GM18873 (cell line): ENCODE measurements at regions not wholly inside any gene's neighbourhood (a gene's known extent, or its start where the extent isn't known, plus 50 kb on each side); places are given as distances from the start of the nearest gene placed in this dataset.
A peak's percentile ranks its signal among the peaks of the same experiment; 100 is the strongest.
"Not testable (repeated sequence)": the region's sequence is repeated elsewhere in the genome, so short reads cannot be mapped to it uniquely, and the experiment has no call there.

Experiments used
- ATAC-seq: cut with Tn5 transposase; IDR thresholded peaks from one replicate; pipeline ENCODE4 v1.9.1; 2021; ENCODE audit warnings: mild to moderate bottlenecking, moderate library complexity, moderate number of reproducible peaks; ENCODE audit not compliant: unreplicated experiment, low FRiP score

DNA sequence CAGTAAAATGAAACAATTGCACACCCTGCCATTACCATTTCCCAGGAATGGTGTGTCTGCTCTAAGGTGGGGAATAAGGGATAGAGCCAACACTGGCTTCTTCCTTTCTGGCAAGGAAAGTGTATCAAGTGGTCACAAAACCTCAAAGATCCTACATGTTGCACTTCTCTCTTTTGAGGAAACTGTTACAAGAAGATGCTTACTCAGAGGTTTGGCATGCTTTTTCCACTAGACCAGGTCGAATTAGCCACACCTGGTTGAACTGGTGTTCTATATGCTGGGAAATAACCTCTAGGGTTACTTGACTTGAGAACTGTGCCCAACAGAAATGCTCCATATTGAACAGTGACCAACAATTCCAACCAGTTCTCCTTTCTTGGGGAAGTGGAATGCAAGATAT, 102.9 kb downstream of the LRRN1 start:
- no peak for ATAC-seq

DNA sequence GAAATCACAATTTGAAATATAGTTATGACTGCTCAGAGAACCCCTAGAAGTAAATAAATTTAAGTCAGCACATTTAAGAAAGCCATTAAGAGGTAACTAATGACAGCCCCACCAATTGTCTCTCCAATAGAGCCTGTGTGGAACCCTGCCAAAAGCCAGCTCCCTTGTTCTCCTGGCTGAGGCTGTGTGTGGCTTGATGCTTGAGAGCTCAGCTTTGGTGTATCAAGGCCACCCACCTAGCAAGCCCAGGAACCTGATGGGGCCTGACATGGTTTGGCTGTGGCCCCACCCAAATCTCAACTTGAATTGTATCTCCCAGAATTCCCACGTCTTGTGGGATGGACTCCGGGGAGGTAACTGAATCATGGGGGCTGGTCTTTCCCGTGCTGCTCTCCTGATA, 106.9 kb downstream of the LRRN1 start:
- ATAC-seq: no peak

DNA sequence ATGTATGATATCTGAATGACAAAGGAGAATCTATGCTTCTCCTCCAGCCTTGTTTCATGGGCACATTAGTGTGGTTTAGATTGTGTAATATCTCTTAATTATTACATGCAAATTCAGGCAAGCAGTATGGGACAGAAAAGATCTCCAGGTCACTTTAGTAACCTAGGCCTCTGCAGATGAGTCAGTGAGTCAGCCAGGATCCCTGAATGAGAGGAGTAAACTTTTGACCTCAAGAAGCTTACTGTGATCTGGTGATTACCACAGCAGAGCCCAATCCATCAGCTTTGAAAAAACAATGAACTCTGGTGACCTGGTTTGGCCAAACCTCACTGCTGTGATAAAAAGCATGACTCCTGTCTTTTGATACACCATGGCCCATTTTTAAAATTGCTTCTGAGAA, 107.8 kb downstream of the LRRN1 start:
- ATAC-seq: no peak

DNA sequence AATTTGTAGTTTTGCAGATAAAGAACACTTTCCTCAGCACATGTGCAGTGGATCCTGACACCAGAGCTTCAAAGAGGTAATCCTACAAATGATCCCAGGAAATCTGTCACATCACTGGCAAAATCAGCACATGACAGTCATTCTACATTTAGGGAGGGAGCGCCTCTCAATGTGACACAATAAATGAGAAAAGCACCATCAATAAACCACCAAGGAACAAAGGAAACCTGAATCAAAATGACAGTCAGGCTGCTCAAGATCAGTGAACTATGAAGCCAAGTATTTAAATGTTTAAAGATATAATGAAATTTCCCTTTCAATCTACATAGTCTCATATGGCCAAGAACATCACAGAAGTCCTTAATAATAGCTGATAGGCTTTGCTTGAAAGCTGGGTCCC, 119.5 kb downstream of the LRRN1 start:
- no peak for ATAC-seq

DNA sequence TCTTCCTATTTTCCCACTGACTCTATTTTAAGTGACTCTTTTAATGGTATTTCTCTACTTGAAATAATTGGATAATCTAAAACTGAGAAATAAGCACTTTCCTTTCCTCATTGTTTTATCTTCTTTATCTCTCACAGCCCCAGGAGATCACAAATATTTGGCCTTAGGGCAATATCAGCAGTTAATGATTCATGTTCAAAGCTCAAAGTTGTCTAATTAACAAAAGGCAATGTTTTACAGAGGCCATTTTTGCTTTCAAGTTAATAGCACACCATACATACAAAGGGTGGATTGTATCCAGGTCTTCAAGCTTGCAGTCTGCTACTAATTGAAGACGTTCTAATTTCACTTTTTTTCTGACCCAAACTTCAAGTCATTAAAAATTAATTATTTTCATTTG, 120.1 kb downstream of the LRRN1 start:
- ATAC-seq: no peak

DNA sequence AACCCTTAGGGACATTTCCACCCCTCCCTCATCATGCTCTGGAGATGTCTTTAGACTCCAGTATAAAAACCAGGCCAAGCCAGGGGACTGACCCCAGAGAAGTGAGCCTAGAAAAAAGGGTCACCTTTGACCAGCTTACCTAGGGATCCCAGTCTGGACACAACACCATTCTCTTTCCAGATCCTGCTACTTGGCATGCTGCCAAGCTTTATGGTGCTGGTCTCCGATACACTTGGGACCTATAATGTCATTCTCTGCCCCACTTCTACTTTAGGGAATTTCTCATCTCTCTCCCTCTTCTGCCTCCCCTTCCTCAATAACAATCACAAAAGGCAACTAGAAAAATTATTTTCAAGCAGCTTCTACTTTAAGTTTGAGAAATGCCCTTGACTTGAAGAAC, 124.4 kb downstream of the LRRN1 start:
- no peak for ATAC-seq

DNA sequence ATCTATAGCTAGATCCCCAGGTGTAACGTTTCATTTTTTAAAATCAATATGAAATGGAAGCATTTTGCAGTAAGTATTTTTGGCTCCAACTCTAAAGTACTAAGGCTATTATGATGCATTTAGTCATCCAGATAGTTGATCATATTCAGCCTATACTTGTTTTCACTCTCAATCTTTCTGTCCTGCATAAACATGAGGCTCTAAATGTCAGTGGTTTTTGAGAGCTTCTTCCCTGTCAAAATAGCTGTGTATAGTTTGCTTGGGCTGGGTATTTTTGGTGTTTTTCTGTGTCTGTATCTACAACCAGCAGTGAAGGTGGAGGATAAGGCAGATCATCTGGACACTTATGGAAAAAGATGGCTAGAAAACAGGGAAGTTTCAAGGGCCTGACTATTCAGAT, 128.0 kb downstream of the LRRN1 start:
- ATAC-seq: no peak

DNA sequence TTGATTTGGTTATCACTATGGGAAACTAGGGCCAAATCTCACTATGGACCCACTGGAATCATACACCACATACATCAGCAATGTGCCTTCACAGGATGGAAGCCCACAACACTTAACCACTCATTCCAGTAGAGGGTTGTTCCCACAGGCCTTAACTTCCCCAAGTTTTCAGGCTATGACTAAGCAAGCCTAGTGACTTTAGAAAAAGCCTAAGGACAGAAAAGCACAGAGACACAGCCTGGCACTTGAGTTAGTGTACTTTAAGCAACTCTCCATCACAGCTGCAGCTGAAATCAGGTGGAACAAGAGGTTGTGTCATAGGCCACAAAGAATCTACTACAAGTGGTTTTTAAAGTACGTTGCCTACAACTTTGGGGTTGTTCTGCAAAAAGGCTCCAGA, 128.7 kb downstream of the LRRN1 start:
- no peak for ATAC-seq

DNA sequence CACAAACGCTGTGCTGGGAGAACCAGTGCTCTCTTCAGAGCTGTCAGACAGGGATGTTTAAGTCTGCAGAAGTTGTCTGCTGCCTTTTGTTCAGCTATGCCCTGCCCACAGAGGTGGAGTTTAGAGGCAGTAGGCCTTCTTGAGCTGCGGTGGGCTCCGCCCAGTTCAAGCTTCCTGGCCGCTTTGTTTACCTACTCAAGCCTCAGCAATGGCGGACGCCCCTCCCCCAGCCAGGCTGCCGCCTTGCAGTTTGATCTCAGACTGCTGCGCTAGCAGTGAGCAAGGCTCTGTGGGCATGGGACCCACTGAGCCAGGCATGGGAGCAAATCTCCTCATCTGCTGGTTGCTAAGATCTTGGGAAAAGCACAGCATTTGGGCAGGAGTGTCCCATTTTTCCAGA, 142.1 kb downstream of the LRRN1 start:
- ATAC-seq: not testable (repeated sequence)

DNA sequence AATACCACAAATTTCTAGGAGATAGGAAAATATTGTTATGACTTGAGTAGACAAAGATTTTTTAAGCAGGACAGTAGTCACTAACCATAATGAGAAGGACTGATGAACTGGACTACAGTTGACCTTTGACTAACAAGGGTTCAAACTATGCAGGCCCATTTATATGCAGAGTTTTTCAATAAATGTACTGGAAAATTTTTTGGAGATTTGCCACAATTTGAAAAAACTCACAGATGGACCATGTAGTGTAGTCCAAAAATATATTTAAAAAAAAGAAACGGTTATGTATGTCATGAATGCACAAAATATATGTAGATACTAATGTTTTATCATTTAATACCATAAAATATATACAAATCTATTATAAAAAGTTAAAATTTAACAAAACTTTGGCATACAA, 151.8 kb downstream of the LRRN1 start:
- no peak for ATAC-seq

DNA sequence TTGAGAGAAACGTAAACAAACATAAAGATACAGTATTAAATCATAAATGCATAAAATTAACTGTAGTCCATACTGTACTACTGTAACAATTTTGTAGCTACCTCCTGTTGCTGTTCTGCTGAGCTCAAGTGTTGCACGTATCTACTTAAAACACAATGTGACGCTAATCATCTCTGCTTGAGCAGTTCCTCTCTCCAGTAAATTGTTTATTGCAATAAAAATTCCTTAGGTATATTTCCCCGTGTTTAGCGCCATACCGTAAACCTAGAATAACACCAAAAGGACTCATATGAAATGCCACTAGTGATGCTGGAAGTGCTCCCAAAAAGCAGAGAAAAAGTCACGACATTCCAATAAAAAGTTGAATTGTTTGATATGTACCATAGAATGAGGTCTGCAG, 152.3 kb downstream of the LRRN1 start:
- ATAC-seq: no peak

DNA sequence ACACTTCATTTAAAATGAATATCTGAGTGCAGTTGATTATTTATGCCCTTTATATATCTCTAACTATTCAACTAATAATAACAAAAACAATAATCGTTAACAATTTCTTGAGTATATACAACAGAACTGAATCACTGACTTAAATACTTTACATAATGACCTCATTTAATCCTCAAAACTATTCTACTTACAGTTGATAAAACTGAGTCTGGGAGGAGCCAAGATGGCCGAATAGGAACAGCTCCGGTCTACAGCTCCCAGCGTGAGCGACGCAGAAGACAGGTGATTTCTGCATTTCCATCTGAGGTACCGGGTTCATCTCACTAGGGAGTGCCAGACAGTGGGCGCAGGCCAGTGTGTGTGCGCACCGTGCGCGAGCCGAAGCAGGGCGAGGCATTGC, 163.6 kb downstream of the LRRN1 start:
- ATAC-seq: not testable (repeated sequence)

DNA sequence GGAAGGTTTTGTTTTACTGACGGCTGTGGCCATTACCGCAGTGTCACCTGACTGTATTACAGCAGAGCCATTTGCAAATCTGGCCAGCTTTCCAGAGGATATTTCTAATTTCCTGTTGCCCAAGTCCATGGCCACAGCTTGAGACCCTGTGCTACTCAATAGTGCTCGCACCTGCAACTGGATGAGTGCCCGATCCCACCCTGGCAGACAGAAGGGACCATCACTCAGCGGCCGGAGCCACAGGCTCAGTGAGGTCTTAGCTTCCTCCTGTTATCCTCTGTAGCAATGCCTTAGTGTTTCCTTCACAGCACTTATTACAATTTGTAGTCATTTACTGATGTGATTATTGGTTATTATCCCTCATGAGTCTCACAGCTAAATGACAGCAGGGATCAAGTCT, 184.8 kb downstream of the LRRN1 start:
- ATAC-seq: no peak

DNA sequence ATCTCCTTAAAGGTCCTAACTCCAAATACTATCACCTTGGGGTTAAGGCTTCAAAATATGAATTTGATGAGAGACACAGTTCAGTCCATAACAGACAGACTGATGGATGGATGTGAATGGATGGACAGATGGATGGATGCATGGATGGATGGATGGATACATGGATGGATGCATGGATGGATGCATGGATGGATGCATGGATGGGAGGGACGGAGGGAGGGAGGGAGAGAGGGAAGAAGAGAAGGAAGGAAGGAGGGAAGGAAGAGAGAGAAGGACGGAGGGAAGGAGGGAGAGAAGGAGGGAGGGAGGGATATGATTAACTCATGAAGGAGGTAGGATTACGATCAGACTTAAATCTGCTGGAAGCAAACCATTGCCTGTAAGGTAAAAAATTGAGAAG, 192.4 kb downstream of the LRRN1 start:
- ATAC-seq: no peak

DNA sequence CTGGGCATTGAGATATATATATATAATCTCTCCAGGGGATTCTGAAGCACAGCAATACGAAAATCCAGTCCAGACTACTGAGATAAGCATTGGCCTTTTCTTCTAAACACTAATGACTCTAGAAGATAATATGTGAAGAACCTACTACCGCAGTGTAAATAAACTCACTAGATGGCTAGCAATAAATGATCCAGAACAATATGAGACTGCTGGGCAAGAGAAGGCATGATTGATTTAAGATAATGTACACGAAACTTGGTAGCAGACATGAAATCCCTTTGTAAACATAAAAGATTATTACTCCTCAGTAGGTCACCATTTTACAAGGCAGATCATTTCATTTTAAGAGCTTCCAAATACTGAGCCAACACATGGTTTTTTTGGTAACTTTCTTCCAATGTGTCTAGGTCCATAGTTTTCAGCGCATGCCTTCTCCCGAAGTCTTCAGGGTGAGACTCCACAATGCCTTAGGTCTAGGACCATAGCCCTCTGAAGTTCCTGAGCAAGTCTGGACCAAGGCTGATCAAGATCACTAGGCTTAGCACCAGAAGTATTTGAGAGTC, 193.2 kb downstream of the LRRN1 start:
- ATAC-seq: no peak

DNA sequence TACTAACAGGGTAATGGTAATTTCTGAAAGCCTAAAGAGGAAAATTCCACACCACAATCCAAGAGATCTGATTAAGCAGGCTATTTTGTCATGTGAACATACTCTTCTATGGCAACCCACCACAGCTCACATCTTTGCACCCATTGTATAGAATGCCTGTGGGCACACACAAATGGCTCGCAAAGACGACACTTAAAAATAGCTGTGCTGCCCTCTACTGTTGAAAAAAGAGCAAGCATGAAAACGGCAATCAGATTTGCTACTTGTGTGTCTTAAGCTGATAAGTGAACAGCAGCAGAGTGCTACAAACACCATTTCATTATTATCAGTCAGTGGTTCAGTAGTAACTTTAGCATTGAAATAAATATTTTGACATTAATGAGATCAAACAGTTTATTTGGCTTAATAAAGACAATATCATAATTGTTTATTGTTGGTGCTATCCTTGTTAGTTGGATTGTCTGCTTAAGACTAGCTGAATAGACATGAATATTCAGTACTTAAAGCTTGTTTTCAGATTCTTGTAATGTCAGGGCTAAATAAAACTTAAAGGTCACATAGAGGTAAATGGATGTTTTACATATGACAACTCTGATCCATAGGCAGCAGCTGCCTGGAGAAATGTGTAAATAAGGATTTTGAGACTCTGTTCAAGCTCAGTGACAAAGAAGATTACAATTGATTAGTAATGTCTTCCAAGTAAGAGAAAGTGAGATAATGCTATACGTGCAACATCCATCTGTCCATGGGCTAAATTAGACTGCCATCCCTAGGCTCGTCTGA, 199.1 kb downstream of the LRRN1 start:
- ATAC-seq: peak; percentile 55

DNA sequence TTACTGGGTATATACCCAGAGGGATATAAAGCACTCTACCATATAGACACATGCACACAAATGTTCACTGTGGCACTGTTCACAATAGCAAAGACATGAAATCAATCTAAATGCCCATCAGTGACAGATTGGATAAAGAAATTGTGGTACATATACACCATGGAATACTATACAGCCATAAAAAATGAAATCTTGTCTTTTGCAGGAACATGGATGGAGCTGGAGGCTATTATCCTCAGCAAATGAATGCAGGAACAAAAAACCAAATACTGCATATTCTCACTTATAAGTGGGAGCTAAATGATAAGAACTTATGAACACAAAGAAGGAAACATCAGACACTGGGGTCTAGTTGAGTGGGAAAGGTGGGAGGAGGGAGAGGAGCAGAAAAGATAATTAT, 200.1 kb downstream of the LRRN1 start:
- not testable (repeated sequence) for ATAC-seq

DNA sequence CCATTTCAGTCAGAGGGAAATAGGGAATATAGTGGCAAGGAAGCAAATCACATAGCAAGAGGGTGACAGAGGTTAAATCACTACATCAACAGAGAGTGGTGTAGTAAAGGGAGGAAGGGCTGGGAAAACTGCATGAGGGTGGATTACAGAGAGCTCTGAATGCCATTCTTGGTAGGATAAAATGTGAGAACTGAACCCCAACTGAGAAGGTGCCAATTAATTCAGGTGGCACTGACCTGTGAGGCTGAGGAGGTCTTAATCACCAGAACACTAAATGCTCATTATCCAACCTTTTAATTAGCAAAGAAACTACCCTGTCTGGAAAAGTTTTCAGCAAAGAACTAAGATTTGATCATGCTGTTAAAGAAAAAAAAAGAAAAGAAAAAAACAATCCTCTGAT, 202.7 kb downstream of the LRRN1 start:
- no peak for ATAC-seq

DNA sequence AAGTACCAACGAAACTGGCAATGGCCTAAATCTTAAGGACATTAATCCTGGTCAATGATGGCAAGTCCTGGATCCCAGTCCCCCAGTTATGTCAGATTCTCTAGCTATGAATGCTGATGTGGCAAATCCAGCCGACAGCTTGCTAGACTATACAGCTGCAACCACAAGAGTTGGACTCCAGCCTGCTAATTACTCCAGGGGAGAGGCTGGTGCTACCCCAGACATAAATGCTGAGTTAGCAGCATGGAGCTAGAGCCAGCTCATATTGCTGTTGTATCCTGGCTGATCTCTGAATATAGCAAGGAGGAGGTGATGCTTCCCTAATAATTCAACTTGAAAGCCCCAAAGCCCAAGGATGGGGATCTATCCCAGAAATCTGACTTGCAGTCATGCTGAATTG, 207.1 kb downstream of the LRRN1 start:
- no peak for ATAC-seq

DNA sequence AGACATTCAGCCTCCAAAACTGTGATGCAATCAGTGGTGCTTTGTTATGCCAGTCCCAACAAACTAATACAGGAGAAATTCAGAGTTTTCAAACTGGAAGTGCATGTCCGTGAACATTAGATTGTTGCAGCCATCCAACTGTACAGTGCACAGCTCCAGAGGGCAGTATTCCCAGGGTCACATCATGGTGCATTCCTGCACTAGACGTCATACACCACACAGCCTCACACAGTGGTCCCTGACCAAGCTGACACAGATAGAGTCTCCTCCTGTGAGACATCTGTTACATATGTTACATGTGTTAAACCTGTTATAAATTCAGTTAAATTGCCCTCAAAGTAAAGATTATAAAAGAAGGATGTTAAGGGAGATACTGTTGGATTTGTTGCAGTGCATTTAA, 209.0 kb downstream of the LRRN1 start:
- no peak for ATAC-seq

DNA sequence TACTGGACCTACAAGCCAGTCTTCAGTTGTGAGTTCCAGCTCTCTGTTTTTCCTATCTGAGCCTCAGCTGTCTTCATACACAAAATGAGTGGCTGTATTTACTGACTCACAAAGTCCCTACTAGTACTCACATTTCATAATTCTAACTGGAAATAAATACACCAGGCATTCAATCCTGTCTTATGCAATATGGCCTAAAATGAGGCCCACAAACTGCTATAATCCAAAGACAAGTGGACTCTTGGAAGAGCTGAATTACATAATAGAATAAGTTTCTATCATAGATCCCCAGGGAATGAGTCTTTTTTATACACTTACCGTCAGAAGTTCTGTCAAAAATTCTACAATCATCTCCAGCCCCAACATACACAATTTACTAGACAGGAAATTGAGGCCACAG, 211.9 kb downstream of the LRRN1 start:
- no peak for ATAC-seq

DNA sequence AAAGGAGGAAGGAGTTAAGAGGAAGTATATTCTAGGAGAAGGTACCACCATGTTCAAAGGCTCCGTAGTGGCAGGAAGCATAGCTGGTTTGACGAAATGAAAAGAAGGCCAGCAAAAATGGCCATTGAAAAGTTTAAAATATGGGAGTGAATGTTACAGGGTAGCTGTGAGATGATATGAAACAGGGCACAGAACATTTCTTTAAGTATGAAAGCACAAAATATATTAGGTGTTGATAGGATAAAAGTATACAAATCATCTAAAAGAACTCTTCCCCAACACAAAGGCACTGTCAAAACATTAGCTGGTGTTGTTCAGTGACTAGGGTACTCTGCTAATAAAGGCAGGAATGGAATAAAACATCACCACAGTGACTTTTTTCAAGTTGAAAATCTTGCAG, 216.2 kb downstream of the LRRN1 start:
- ATAC-seq: no peak

DNA sequence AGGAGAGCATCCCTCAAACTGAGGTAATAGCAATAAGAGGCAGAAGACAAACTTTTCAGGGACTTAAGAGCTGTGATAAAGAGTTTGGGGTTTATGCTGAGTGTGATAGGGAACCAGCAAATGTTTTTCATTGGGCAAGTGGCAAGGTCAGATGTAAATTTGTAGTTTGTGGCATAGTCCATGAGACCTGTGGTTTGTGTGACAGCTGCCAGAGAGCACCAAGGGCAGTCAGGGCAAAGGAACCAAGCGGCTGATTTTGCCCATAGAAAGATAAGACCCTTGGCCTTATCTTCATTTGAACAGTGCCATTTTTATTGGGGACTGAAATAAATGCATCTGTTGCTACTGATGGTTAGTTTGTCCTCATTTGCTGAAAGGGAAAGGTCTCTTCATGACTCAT, 220.3 kb downstream of the LRRN1 start:
- no peak for ATAC-seq
